ENCODE measurements at regions not wholly inside any gene's neighbourhood (a gene's known extent, or its start where the extent isn't known, plus 50 kb on each side); places are given as distances from the start of the nearest gene placed in this dataset.

DNA sequence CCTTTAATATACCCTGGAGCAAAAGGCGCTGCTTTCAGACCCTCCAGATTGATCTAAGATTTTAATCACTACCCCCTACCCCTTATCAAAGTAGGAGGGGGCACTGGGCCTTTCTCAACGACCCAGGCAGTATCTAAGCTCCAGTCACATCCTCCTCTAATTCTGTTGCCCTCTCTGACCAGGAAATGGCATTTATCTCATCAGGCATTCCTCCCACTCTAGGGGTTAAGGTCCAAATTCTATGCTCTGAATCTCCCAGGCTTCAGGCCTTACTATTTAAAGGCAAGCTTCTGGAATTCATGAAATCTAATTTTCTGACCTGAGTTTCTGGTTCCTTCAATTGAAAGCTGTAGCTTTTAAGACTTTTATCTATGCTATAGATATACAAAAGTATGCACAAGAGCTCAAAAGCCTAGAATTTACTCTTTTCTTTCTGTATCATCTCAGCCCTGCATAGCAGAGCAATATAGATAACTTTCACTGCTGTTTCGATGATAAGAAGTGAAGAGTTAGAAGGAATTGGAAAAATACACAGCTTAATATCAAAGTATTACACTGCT lies 622.9 kb downstream of the RPS29 start:
- ChIA-PET POLR2A (ENCODE audit: unreplicated experiment) (no interaction called here), CTCF (no interaction called here)
- Histone ChIP-seq H3K9me3 (ENCODE audit: insufficient read depth, low read depth) (no peaks in the 10 kb centered on the region), H3K4me3 (no peak overlapping the region), H4K20me1 (ENCODE audit: insufficient read depth) (no peaks in the 10 kb centered on the region), H3K79me2 (ENCODE audit: low read depth) (no peaks in the 10 kb centered on the region), H3K27me3 (ENCODE audit: insufficient read depth, low read depth) (no peaks in the 10 kb centered on the region), H3K27ac (no peak overlapping the region), H3K4me2 (no peak overlapping the region), H3K9me2 (ENCODE audit: insufficient read depth) (no peaks in the 10 kb centered on the region), H2AFZ (no peak overlapping the region), H3K4me1 (replicated peaks; ENCODE audit: insufficient read depth) (no peaks in the 10 kb centered on the region), H3K36me3 (ENCODE audit: low read depth) (no peaks in the 10 kb centered on the region), H3F3A (ENCODE audit: insufficient read depth, low read depth) (no peaks in the 10 kb centered on the region)
- no peak for TF ChIP-seq EZH2 (IDR thresholded peaks at IDR 0.05; ENCODE audit: low read depth)
- TF ChIP-seq, protein P1, sequence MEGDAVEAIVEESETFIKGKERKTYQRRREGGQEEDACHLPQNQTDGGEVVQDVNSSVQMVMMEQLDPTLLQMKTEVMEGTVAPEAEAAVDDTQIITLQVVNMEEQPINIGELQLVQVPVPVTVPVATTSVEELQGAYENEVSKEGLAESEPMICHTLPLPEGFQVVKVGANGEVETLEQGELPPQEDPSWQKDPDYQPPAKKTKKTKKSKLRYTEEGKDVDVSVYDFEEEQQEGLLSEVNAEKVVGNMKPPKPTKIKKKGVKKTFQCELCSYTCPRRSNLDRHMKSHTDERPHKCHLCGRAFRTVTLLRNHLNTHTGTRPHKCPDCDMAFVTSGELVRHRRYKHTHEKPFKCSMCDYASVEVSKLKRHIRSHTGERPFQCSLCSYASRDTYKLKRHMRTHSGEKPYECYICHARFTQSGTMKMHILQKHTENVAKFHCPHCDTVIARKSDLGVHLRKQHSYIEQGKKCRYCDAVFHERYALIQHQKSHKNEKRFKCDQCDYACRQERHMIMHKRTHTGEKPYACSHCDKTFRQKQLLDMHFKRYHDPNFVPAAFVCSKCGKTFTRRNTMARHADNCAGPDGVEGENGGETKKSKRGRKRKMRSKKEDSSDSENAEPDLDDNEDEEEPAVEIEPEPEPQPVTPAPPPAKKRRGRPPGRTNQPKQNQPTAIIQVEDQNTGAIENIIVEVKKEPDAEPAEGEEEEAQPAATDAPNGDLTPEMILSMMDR (conservative IDR thresholded peaks at IDR 0.05) = no peak
- BruUV-seq (replicated peaks) = no TSS peak
- intact Hi-C loops (cut with micrococcal nuclease; ENCODE audit: unreplicated experiment) = no loop called here
- no peak for DNase-seq

DNA sequence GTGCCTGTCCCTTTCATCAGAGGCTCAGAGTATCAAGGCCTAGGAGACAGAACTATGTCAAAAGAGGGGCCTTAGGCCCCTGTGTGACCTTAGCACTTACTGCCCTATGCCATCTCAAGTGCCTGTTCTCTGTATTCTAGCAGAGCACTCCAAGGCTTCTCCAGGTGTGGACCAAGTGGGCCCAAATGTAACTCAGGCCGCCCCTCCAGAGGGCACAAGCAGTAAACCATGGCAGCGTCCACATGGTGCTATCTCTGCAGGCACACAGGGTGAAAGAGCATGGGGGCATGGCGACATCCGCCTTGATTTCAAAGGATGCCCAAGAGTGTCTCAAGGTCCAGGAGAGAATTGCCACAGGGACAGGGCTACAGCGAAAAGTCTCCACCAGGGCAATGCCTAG lies 628.7 kb downstream of the RPS29 start:
- intact Hi-C loops (cut with micrococcal nuclease; ENCODE audit: unreplicated experiment) = no loop called here
- H3F3A ChIP-seq (ENCODE audit: insufficient read depth, low read depth) = no peaks in the 10 kb centered on the region
- H3K4me2 ChIP-seq = no peak overlapping the region
- CTCF ChIA-PET = no interaction called here
- no peak overlapping the region for H3K4me3 ChIP-seq
- no peaks in the 10 kb centered on the region for H3K27me3 ChIP-seq (ENCODE audit: insufficient read depth, low read depth)
- H2AFZ ChIP-seq = no peak overlapping the region
- H3K4me1 ChIP-seq (replicated peaks; ENCODE audit: insufficient read depth) = no peaks in the 10 kb centered on the region
- no peak for TF ChIP-seq EZH2 (IDR thresholded peaks at IDR 0.05; ENCODE audit: low read depth)
- TF ChIP-seq, protein P1 (conservative IDR thresholded peaks at IDR 0.05) = no peak
- no peaks in the 10 kb centered on the region for H3K9me2 ChIP-seq (ENCODE audit: insufficient read depth)
- H3K9me3 ChIP-seq (ENCODE audit: insufficient read depth, low read depth) = 0 out of 2 replicates have a peak, but pooled peaks cover 3% of the 10 kb centered on the region
- H4K20me1 ChIP-seq (ENCODE audit: insufficient read depth) = no peaks in the 10 kb centered on the region
- POLR2A ChIA-PET (ENCODE audit: unreplicated experiment) = no interaction called here
- H3K27ac ChIP-seq = no peak overlapping the region
- BruUV-seq (replicated peaks) = no TSS peak
- H3K36me3 ChIP-seq (ENCODE audit: low read depth) = no peaks in the 10 kb centered on the region
- no peak for DNase-seq
- no peaks in the 10 kb centered on the region for H3K79me2 ChIP-seq (ENCODE audit: low read depth)

DNA sequence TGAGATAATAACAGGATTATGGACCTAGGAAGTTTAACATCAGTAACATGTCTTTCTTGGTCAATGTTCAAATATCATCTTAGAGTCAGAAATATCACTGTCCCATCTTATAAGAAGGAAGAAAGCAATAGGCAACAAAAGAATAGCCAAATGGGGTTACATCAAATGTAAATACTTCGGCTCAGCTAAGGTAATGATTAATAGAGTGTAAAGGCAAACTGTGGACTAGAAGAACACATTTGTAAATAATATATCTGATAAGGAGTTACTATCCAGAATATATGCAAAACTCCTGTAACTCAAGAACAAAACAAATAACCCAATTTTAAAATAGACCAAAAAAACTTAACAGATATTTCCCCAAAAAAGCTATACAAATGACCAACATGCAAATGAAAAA lies 630.3 kb downstream of the RPS29 start:
- intact Hi-C loops (cut with micrococcal nuclease; ENCODE audit: unreplicated experiment) = no loop called here
- H3K4me2 ChIP-seq = no peak overlapping the region
- H3K4me1 ChIP-seq (replicated peaks; ENCODE audit: insufficient read depth) = no peaks in the 10 kb centered on the region
- H4K20me1 ChIP-seq (ENCODE audit: insufficient read depth) = no peaks in the 10 kb centered on the region
- no TSS peak for BruUV-seq (replicated peaks)
- H3K27me3 ChIP-seq (ENCODE audit: insufficient read depth, low read depth) = no peaks in the 10 kb centered on the region
- no peak for DNase-seq
- H3K4me3 ChIP-seq = no peak overlapping the region
- H3K79me2 ChIP-seq (ENCODE audit: low read depth) = no peaks in the 10 kb centered on the region
- no peaks in the 10 kb centered on the region for H3K36me3 ChIP-seq (ENCODE audit: low read depth)
- H2AFZ ChIP-seq = no peak overlapping the region
- H3F3A ChIP-seq (ENCODE audit: insufficient read depth, low read depth) = no peaks in the 10 kb centered on the region
- ChIA-PET POLR2A (ENCODE audit: unreplicated experiment) (no interaction called here), CTCF (no interaction called here)
- no peak overlapping the region for H3K27ac ChIP-seq
- TF ChIP-seq EZH2 (IDR thresholded peaks at IDR 0.05; ENCODE audit: low read depth) = no peak
- TF ChIP-seq, protein P1 (conservative IDR thresholded peaks at IDR 0.05) = no peak
- H3K9me2 ChIP-seq (ENCODE audit: insufficient read depth) = no peaks in the 10 kb centered on the region
- H3K9me3 ChIP-seq (ENCODE audit: insufficient read depth, low read depth) = 0 out of 2 replicates have a peak, but pooled peaks cover 3% of the 10 kb centered on the region

Measured in PC-9 (cell line).